ENCODE measurements at regions not wholly inside any gene's neighbourhood (a gene's known extent, or its start where the extent isn't known, plus 50 kb on each side); places are given as distances from the start of the nearest gene placed in this dataset.

- no peak for TF ChIP-seq CTCF (IDR thresholded peaks at IDR 0.05; ENCODE audit: low read length)
- no peak for TF ChIP-seq EZH2 (IDR thresholded peaks at IDR 0.05; ENCODE audit: borderline replicate concordance, low read length)
These were observed 54.2 kb upstream of the FGF3 start for GRCh38 chr11:69873166-69874077.

All from OCI-LY1 (cell line).